Sigmoid colon (tissue), 4 donors: ENCODE measurements at regions not wholly inside any gene's neighbourhood (a gene's known extent, or its start where the extent isn't known, plus 50 kb on each side); places are given as distances from the start of the nearest gene placed in this dataset.

Source experiments
- CTCF ChIP-seq, 4 experiments: fragments of 450-650 bp in 3 of 4; fragments of 200-600 bp in 1 of 4; IDR thresholded peaks; one replicate each; pipeline ENCODE4 v1.5.1; 2016 to 2019; ENCODE audit warnings: antibody characterized with exemption in 4 of 4, mild to moderate bottlenecking in 3 of 4, moderate library complexity in 2 of 4
- EP300 ChIP-seq, 4 donors: sonication (generic); formaldehyde crosslinking; IDR thresholded peaks; one replicate each; pipeline ENCODE4 v1.6.1; 2017; ENCODE audit warnings: antibody characterized with exemption in 4 of 4
- POLR2A ChIP-seq, 2 donors: fragments of 450-650 bp; IDR thresholded peaks; one replicate each; pipeline ENCODE4 v1.6.1; 2016; ENCODE audit warnings: antibody characterized with exemption in 2 of 2, mild to moderate bottlenecking in 2 of 2, moderate library complexity in 2 of 2
- POLR2AphosphoS5 ChIP-seq, 4 donors: sonication (generic); formaldehyde crosslinking; IDR thresholded peaks; one replicate each; pipeline ENCODE4 v1.6.1; 2017; ENCODE audit warnings: antibody characterized with exemption in 4 of 4

DNA sequence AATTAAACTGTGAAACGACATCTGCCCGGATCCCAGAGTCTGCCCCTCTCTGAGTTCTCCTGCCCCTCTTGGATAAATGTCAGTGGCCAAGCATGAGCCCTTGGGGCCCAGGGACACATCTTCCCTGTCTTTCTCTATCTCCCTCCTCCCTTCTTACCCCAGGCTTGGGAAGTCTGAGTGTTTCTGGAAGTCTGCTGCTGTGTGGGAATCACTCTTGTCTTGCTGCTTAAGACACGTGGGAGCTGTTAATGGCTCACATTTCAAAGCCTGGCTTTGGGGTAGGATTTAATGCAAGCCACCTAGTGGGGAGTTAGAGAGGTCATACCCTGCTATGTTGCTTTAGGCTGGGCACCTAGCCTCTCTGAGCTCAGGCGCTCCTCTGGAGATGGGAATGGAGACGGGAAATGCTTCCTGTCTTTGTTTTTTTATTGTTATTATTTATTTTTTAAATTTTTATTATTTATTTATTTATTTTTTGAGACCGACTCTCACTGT, 218.5 kb upstream of the CIBAR2 start:
- TF ChIP-seq CTCF (IDR thresholded peaks at IDR 0.05) (peak; percentile 7 to 19 (median 12)), POLR2A (IDR thresholded peaks at IDR 0.05) (no peak), EP300 (IDR thresholded peaks at IDR 0.05) (no peak), POLR2AphosphoS5 (IDR thresholded peaks at IDR 0.05) (no peak)
